Glomerular endothelial cell (primary cell): ENCODE measurements at regions not wholly inside any gene's neighbourhood (a gene's known extent, or its start where the extent isn't known, plus 50 kb on each side); places are given as distances from the start of the nearest gene placed in this dataset.

Experiments
- DNase-seq: peaks from one replicate; pipeline ENCODE4 v3.0.0-alpha.2; 2011; ENCODE audit warnings: low read depth, low spot score; ENCODE audit errors: extremely low read depth

GRCh38 chr3:104746056-104746455 lies 620.7 kb upstream of the ALCAM start:
- no peak for DNase-seq

DNA sequence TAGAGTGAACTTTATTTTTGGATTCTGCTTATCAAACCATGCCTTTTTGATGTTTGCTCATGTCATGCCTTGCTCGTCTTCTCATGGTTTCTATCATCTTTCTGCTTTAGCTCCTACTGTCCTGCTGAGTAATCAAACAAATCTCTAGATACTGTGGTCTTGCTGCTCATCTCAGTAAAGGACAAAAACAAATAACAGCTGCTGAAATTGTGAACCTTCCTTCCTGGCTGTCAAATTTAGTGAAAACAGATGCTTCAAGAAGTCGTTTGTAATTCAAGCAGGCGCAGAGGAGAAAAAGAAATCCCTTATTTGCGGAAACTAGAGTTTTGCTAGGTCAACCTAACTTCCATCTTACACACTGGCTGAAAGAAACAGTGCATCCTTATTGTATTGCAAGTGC lies 616.1 kb upstream of the ALCAM start:
- DNase-seq: no peak

GRCh38 chr3:104755791-104756190 lies 610.9 kb upstream of the ALCAM start:
- no peak for DNase-seq

DNA sequence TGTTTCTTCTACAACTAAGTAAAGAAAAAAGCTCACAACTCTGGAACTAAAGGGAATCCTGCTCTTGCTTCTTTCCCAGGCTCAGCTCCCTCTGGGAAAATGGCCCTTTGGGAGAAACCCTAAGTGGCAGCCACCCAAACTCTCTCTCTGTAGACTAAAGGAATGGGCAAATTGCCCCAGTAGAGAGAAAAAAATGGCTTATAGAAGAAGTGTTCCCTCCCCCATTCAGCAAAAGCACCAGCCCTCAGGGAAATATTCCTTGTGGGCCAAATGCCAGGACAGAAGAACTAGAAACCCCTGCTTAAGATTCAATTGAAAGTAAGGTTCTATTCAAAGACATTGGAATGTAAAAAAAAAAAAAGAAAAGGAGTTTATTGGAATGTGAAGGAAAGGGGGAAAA lies 603.7 kb upstream of the ALCAM start:
- no peak for DNase-seq

DNA sequence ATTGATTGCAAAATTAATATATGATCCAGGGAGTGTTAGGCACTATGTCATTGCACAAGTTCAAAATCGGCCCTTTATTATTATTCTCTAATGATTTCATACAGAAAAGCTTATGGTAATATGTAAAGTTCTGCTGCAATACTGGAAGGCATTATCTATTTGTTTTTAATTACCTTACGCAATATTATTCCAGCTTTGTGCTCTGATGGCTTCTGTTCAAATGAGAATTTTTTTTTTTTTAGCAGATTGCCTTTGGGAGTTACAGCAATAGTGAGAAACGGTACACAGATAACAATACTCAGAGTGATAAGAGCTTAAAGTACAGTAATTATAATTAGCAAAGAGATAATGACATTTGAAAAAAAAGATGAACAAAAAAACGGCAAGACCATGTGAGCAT lies 602.2 kb upstream of the ALCAM start:
- no peak for DNase-seq

GRCh38 chr3:104768886-104769285 lies 597.8 kb upstream of the ALCAM start:
- no peak for DNase-seq

GRCh38 chr3:104779324-104779723 lies 587.4 kb upstream of the ALCAM start:
- DNase-seq: no peak

DNA sequence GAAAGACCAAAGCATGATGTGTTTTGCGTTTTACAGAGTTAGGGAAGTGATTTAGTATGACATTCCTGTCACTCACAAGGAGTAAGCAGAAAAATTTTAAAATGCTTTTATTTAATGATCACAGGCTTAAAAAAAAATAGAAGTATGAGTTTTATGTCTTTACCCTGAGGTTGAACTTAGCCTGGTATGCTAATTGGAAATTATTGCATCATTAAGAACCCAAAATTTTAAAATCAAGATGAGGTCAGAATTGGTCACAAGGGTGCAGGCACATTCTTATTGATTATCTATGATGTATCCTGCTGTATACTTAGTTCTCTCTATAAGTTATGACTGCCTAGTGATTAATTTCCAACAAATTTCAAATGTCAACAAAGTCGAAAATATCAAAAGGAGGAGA lies 585.6 kb upstream of the ALCAM start:
- DNase-seq: no peak

- no peak for DNase-seq
Measured at GRCh38 chr3:104785947-104786346, 580.8 kb upstream of the ALCAM start.

GRCh38 chr3:104787306-104787705 lies 579.4 kb upstream of the ALCAM start:
- DNase-seq: no peak

DNA sequence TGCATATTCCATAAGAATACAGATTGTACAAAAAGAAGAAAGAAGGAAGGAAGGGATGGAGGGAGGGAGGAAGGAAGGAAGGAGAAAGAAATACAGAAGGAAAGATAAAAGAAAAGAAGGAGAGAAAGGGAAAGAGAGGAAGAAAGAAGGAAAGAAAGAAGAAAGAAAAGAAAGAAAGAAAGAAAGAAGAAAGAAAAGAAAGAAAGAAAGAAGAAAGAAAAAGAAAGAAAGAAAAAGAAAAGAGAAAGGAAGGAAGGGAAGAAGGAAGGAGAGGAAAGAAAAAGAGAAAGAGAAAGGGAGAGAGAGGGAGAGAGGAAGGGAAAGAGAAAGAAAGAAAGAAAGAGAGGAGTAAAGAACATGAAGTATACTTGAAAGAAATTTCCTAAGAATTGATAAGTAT lies 577.9 kb upstream of the ALCAM start:
- DNase-seq: no peak

- DNase-seq: no peak
Measured at GRCh38 chr3:104791331-104791730, 575.4 kb upstream of the ALCAM start.

GRCh38 chr3:104796556-104796955 lies 570.2 kb upstream of the ALCAM start:
- DNase-seq: no peak

DNA sequence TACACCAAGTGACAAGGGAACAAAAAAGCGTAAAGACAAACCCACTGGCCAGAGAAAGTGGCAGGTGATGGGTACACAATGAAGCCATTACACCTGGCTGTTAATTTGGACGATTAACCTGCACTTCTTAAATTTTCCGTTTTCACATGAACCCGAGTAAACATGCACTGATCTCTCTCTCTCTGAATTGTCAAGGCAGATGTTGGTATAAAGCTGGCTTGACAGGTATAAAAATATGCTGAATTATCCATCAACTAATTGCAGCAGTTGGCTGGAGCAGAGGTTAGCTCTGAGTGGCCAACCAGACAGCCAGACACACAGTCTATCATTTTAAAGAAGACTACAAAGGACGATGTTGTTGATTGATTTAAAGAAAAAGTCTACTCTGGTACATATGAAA lies 561.7 kb upstream of the ALCAM start:
- DNase-seq: no peak

GRCh38 chr3:104805508-104805907 lies 561.2 kb upstream of the ALCAM start:
- DNase-seq: no peak

DNA sequence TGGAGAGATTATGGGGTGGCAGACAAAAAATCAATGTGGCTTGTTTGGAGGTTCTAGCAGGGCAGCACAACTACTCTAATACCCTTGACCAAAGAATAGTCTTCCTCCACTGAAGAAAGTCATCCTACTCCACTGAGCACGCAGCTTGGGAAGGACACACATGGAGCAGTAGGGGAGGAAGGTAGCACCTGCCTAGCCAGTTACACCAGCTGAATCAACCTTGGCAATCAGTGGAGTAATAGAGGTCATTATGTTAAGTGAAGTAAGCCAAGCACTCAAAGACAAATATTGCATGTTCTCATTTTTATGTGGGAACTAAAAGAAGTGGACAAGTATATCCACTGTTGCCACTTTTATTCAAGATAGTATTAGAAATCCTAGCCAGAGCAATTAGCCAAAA lies 555.8 kb upstream of the ALCAM start:
- no peak for DNase-seq

DNA sequence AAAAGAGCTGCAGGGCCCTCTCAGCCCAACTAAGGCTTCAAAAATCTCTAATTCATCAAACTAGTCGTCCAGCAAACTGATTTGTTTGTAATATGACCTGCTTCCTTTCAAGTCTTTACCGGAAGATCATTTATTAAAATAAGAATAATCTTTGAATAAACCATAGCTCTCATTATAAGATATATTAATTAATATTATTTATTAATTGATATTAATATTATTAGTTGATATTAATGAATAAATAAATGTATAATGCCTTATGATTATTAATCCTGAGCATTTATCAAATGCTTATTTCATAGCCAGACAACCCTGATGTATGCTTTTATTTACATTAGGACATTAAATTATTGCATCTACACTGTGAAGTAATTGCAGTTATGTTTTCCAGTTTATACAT lies 550.7 kb upstream of the ALCAM start:
- no peak for DNase-seq

GRCh38 chr3:104816716-104817115 lies 550.0 kb upstream of the ALCAM start:
- no peak for DNase-seq

DNA sequence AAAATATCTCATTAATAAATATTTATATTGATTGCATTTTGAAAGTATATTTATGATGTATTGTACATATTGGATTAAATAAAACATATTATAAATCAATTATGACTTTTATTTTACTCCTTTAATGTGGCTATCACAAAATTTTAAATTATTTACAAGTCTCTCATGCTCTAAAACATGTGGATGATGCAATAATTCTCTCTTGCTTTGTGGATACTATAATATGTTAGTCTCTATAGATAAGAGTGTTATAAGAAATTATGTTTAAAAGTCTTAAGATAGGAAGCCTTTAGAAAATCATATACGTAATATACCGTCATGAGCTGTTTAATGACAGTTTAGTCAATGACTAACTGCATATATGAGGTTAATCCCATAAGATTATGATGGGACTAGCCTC lies 547.4 kb upstream of the ALCAM start:
- DNase-seq: no peak

- no peak for DNase-seq
Measured at GRCh38 chr3:104820959-104821358, 545.8 kb upstream of the ALCAM start.

DNA sequence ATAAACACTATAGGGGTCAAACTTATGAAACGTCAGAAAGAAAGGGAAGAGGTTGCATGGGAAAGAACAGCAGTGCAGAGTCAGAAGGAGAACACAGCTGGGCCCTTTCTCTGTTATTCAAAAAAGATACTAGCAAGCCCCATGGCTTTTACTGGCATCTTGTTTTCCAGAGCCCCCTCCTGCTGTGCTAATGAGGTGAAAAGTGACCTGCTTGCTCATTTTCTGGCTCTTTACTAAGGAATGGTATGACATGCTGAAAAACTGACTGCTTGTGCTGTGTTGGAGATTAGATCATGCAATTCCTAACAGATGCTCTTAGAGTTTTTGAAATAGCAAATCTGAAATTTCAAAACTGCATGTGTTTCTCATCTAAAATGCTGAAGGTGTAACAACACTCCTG lies 541.6 kb upstream of the ALCAM start:
- DNase-seq: no peak

GRCh38 chr3:104831071-104831470 lies 535.6 kb upstream of the ALCAM start:
- no peak for DNase-seq

DNA sequence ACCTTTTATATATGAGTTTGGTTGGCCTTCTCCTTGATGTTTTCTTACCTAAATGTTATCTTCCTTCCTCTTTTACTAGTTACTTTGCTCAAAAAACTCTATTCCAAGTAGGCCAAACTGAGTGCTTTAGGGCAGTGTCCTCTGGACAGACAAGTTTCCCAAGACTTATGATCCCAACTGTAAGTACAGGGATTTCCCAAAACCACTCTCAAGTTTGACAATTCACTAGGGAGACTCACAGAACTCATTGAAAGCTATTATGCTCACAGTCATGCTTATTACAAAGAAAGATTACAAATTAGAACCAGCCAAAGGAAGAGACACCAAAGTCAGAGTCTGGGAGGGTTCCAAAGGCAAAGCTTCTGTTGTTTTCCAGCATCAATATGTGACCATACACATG lies 534.2 kb upstream of the ALCAM start:
- DNase-seq: no peak

DNA sequence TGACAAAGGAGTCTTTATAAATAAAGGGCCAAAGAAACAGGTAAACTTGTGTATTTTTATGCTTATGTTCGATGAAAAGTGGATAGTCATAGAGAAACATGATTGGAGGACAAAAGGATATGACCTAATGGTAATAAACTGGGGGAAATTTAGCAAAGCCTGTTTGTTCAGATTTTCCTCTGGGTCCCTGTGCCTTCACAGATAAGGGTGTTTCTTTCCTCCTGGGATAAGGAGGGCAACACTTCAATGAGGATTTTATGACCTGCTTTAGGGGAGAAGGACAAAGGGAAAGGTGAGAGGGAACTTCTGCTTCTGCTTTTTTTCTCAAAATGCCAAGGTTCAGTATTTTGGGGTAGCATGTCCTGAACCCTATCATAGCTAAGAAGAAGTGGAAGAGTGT lies 531.3 kb upstream of the ALCAM start:
- no peak for DNase-seq
